ENCODE measurements at regions not wholly inside any gene's neighbourhood (a gene's known extent, or its start where the extent isn't known, plus 50 kb on each side); places are given as distances from the start of the nearest gene placed in this dataset.

- DNase-seq (ENCODE audit: extremely low spot score), result no peak
- POLR2A ChIA-PET, result no interaction called here
- CTCF ChIA-PET, result no interaction called here
- TF ChIP-seq CTCF (IDR thresholded peaks at IDR 0.05; ENCODE audit: control extremely low read depth, extremely low read depth, low read depth, missing control alignments), result no peak
These were observed 72.5 kb upstream of the PARP11 start for GRCh38 chr12:3945671-3946070.

DNA sequence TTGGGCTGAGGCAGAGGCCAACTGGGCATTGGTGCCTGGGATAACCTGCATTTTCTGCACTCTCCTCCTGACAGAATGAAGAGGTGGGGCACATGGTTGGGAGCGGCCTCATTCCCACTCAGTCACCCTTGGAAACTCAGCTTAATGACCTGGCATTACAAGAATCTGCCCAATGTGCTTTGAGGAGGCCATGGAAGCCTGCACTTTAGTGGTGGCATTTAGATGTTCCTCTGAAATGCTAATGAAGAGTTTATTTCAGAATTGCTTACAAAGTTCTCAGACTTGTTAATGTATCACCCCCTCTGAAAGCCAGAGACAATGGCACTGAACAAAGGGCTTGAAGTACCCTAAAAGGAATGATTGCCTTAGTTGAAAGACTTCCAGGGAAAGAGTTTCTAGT is 71.4 kb upstream of the PARP11 start:
- POLR2A ChIA-PET, result no interaction called here
- TF ChIP-seq CTCF (IDR thresholded peaks at IDR 0.05; ENCODE audit: control extremely low read depth, extremely low read depth, low read depth, missing control alignments), result no peak
- DNase-seq (ENCODE audit: extremely low spot score), result no peak
- CTCF ChIA-PET, result no interaction called here

GRCh38 chr12:3938042-3938544 is 64.9 kb upstream of the PARP11 start:
- TF ChIP-seq CTCF (IDR thresholded peaks at IDR 0.05; ENCODE audit: control extremely low read depth, extremely low read depth, low read depth, missing control alignments), result no peak
- POLR2A ChIA-PET, result no interaction called here
- no peak for DNase-seq (ENCODE audit: extremely low spot score)
- CTCF ChIA-PET, result interaction anchor here (1.1 kb wide), 1 partner anchor 340 kb away, joined by 3 read pairs; no protein-coding TSS in a partner anchor

DNA sequence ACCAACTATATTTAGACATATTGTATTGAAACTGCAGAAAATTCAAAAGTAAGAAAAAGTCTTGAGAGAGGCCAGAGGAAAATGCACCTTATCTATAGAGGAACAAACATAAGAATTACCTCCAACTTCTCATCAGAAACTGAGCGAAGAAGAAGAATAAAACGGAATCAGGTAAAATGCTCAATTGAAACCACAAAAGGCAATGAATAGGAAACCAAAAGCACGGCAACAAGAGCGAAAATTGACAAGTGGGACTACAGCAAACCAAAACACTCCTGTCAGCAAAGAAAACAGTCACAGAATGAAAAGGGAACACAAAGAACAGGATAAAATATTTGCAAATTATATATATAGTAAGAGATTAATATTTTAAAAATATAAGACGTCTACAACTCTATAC is 61.9 kb upstream of the PARP11 start:
- TF ChIP-seq CTCF (IDR thresholded peaks at IDR 0.05; ENCODE audit: control extremely low read depth, extremely low read depth, low read depth, missing control alignments), result no peak
- no peak for DNase-seq (ENCODE audit: extremely low spot score)
- POLR2A ChIA-PET, result no interaction called here
- CTCF ChIA-PET, result interaction anchor here (1.2 to 1.7 kb wide), 2 partner anchors 50 to 670 kb away, joined by 3 to 6 read pairs; no protein-coding TSS in a partner anchor

DNA sequence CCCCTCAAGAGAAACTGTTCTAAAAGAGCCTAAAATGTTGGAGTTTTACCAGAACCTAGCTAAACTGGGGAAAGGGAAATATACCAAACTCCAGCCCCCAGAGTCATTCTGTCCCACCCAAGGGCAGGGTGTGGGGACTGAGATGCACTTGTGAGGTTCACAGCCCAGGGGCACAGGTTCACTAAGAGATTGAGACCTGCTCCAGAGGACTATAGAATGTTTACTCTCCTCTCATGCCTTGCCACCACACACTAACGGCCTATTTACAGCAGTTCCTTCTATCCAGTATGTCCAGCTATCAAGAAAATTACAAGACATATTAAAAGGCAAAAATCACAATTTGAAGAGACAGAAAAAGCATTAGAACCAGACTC is 60.6 kb upstream of the PARP11 start:
- ChIA-PET POLR2A (no interaction called here), CTCF (interaction anchor here (0.8 to 1.7 kb wide), 3 partner anchors 9 to 671 kb away, joined by 3 to 6 read pairs (median 3); no protein-coding TSS in a partner anchor)
- no peak for DNase-seq (ENCODE audit: extremely low spot score)
- TF ChIP-seq CTCF (IDR thresholded peaks at IDR 0.05; ENCODE audit: control extremely low read depth, extremely low read depth, low read depth, missing control alignments), result no peak

- DNase-seq (ENCODE audit: extremely low spot score), result no peak
- TF ChIP-seq CTCF (IDR thresholded peaks at IDR 0.05; ENCODE audit: control extremely low read depth, extremely low read depth, low read depth, missing control alignments), result no peak
- POLR2A ChIA-PET, result no interaction called here
- CTCF ChIA-PET, result interaction anchor here (1.7 kb wide), 1 partner anchor 48 kb away, joined by 6 read pairs; no protein-coding TSS in a partner anchor
These were observed 60.0 kb upstream of the PARP11 start for GRCh38 chr12:3933074-3933818.

Data from GM10248 (cell line).